ENCODE measurements at regions not wholly inside any gene's neighbourhood (a gene's known extent, or its start where the extent isn't known, plus 50 kb on each side); places are given as distances from the start of the nearest gene placed in this dataset.

- TF ChIP-seq CHD7 (IDR thresholded peaks at IDR 0.05; ENCODE audit: insufficient replicate concordance, low read length) (no peak), CTCF (IDR thresholded peaks at IDR 0.05; ENCODE audit: control extremely low read depth in 1 of 3, insufficient read depth in 1 of 3, low read depth in 1 of 3, low read length in 3 of 3) (no peak), SIN3A (conservative IDR thresholded peaks at IDR 0.05 in 1 of 2, IDR thresholded peaks at IDR 0.05 in 1 of 2; ENCODE audit: low read depth in 1 of 2, low read length in 2 of 2) (no peak), CREB1 (IDR thresholded peaks at IDR 0.05) (no peak), RNF2 (IDR thresholded peaks at IDR 0.05; ENCODE audit: borderline replicate concordance, low read depth, low read length, missing control alignments, poor library complexity, severe bottlenecking) (no peak), ZNF274 (IDR thresholded peaks at IDR 0.05; ENCODE audit: borderline replicate concordance, extremely low read depth, low read length) (no peak), CBX5 (IDR thresholded peaks at IDR 0.05; ENCODE audit: low read depth, low read length) (no peak)
Observed at GRCh38 chr17:72024457-72024856, 96.4 kb upstream of the SOX9 start (continued).
